HS-27A (cell line): ENCODE measurements at regions not wholly inside any gene's neighbourhood (a gene's known extent, or its start where the extent isn't known, plus 50 kb on each side); places are given as distances from the start of the nearest gene placed in this dataset.

Experiments
- DNase-seq: peaks from one replicate; pipeline ENCODE4 v3.0.0-alpha.2; 2012; ENCODE audit warnings: low read depth, missing footprints

DNA sequence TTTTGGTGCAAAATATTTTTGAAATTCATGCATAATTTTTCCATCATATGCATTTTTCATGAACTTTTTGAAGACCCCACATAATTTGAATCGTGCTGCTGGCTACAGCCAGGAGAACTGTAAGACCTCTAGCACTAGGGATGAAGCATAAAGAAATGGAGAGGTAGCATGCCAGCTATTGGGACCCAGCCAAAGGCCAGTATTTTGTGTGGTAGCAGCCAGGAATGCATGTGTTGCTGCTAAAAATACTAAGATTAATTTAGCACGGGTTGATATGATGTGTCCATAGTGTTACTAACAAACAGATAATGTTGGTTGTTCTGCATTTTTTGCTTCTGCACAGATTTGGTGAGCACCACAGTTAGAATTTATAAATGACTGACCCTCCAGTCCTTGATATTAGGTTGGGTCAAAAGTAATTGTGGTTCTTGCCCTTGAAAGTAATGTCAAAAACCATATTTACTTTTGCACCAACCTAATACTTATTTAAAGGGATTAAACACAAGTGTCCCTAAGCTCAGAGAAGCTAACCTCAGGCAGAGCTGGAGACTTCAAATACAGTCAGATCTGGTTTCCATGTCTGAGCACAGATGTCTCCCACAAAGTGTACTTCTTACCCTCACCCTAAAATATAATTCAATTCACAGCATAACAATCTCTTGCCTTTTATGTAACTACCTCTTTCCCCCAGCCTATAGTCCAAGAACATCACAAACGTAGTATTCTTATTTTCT is 54.1 kb upstream of the NPSR1 start:
- DNase-seq = no peak
